ENCODE measurements at regions not wholly inside any gene's neighbourhood (a gene's known extent, or its start where the extent isn't known, plus 50 kb on each side); places are given as distances from the start of the nearest gene placed in this dataset.

- no peak for TF ChIP-seq ZNF462 (CRISPR knock-in tag; IDR thresholded peaks at IDR 0.05)
- TF ChIP-seq STAT1 (IDR thresholded peaks at IDR 0.05; ENCODE audit: unreplicated experiment) = no peak
Observed at GRCh38 chr18:73594749-73595148, 552.9 kb downstream of the FBXO15 start (continued).

- peaks cover 4% of the 10 kb centered on the region for H3K27me3 Mint-ChIP-seq (ENCODE audit: insufficient read depth, low read depth, poor library complexity)
- no peak overlapping the region for H3K4me3 Mint-ChIP-seq
- no peak overlapping the region for H3K27ac Mint-ChIP-seq
- no peaks in the 10 kb centered on the region for H3K79me2 ChIP-seq (replicated peaks; ENCODE audit: insufficient read depth)
- H2AFZ ChIP-seq = no peak overlapping the region
- no peak overlapping the region for H3K4me2 ChIP-seq
- H3K27me3 ChIP-seq (ENCODE audit: insufficient read depth) = no peaks in the 10 kb centered on the region
- H3K9me3 Mint-ChIP-seq = no peaks in the 10 kb centered on the region; the same call in 2 of the 3 replicates
- DNase-seq (ENCODE audit: low spot score) = no peak
- H3F3A ChIP-seq (replicated peaks; ENCODE audit: low read depth) = no peaks in the 10 kb centered on the region
- H3K36me3 Mint-ChIP-seq (ENCODE audit: low read depth) = no peaks in the 10 kb centered on the region
- no peaks in the 10 kb centered on the region; the same call in 1 of the 2 replicates for H3K9me2 ChIP-seq (ENCODE audit: insufficient read depth)
- no peaks in the 10 kb centered on the region for H3K36me3 ChIP-seq (ENCODE audit: insufficient read depth)
- no peak for ATAC-seq
- H3K4me1 Mint-ChIP-seq = peaks cover 8% of the 10 kb centered on the region; the same call in 2 of the 3 replicates
- no peaks in the 10 kb centered on the region for H4K20me1 ChIP-seq (replicated peaks; ENCODE audit: insufficient read depth)
- H3K27ac ChIP-seq (ENCODE audit: low read depth) = no peak overlapping the region
- no peak overlapping the region for H3K4me3 ChIP-seq
- no peaks in the 10 kb centered on the region for H3K4me1 ChIP-seq (ENCODE audit: insufficient read depth)
- TF ChIP-seq EZH2phosphoT487 (IDR thresholded peaks at IDR 0.05; ENCODE audit: unreplicated experiment) = no peak
- TF ChIP-seq POLR2AphosphoS5 (IDR thresholded peaks at IDR 0.05; ENCODE audit: low read depth) = no peak
- no peak for TF ChIP-seq CREB1 (CRISPR knock-in tag; IDR thresholded peaks at IDR 0.05; ENCODE audit: low read depth)
- TF ChIP-seq ZNF114 (CRISPR knock-in tag; IDR thresholded peaks at IDR 0.05) = no peak
- no peak for TF ChIP-seq ZNF331 (CRISPR knock-in tag; IDR thresholded peaks at IDR 0.05; ENCODE audit: low read depth)
- no peak for TF ChIP-seq REST (IDR thresholded peaks at IDR 0.05; ENCODE audit: unreplicated experiment)
- no peak for TF ChIP-seq STAT1 (IDR thresholded peaks at IDR 0.05; ENCODE audit: unreplicated experiment)
Observed at GRCh38 chr18:73593207-73593606, 554.4 kb downstream of the FBXO15 start.

Data from GM23338 (cell line).